Smooth muscle cell (in vitro differentiated cells): ENCODE measurements at regions not wholly inside any gene's neighbourhood (a gene's known extent, or its start where the extent isn't known, plus 50 kb on each side); places are given as distances from the start of the nearest gene placed in this dataset.

ENCODE experiments used
- DNase-seq: peaks from one replicate; lab custom pipeline; 2025; ENCODE audit not compliant: unreplicated experiment; lab: John Stamatoyannopoulos, UW
- H2AFZ ChIP-seq: fragments of 200-600 bp; sonication (generic); 2 replicates; pipeline ENCODE4 v1.6.0; 2016; ENCODE audit warnings: antibody characterized with exemption, low read depth, mild to moderate bottlenecking
- H3F3A ChIP-seq: fragments of 200-600 bp; sonication (generic); 2 replicates; pipeline ENCODE4 v1.6.0; 2017; ENCODE audit warnings: antibody characterized with exemption, low read depth
- H3K27ac ChIP-seq: fragments of 200-600 bp; sonication (generic); 2 replicates; pipeline ENCODE4 v1.5.1; 2016; ENCODE audit warnings: low read depth, mild to moderate bottlenecking
- H3K27me3 ChIP-seq: fragments of 200-600 bp; sonication (generic); 2 replicates; pipeline ENCODE4 v1.6.1; 2016; ENCODE audit warnings: low read depth, mild to moderate bottlenecking
- H3K36me3 ChIP-seq: fragments of 200-600 bp; sonication (generic); 2 replicates; pipeline ENCODE4 v1.5.1; 2016; ENCODE audit warnings: low read depth
- H3K4me1 ChIP-seq: fragments of 200-600 bp; sonication (generic); 2 replicates; pipeline ENCODE4 v1.5.1; 2016; ENCODE audit warnings: low read depth
- H3K4me2 ChIP-seq: fragments of 200-600 bp; sonication (generic); 2 replicates; pipeline ENCODE4 v1.6.0; 2016; ENCODE audit warnings: mild to moderate bottlenecking
- H3K4me3 ChIP-seq: fragments of 200-600 bp; sonication (generic); 2 replicates; pipeline ENCODE4 v1.5.1; 2016; ENCODE audit warnings: mild to moderate bottlenecking
- H3K79me2 ChIP-seq: fragments of 200-600 bp; sonication (generic); 2 replicates; pipeline ENCODE4 v1.6.0; 2016; ENCODE audit warnings: low read depth, mild to moderate bottlenecking
- H3K9ac ChIP-seq: fragments of 200-600 bp; sonication (generic); 2 replicates; pipeline ENCODE4 v1.6.0; 2016; ENCODE audit warnings: low read depth
- H3K9me3 ChIP-seq: fragments of 200-600 bp; sonication (generic); replicated peaks from 2 replicates; pipeline ENCODE4 v1.5.1; 2016; ENCODE audit warnings: low read depth
- H4K20me1 ChIP-seq: fragments of 200-600 bp; sonication (generic); 2 replicates; pipeline ENCODE4 v1.6.0; 2016; ENCODE audit warnings: low read depth
- CTCF ChIP-seq: fragments of 200-600 bp; sonication (generic); IDR thresholded peaks from 2 replicates; pipeline ENCODE4 v1.5.1; 2017; ENCODE audit warnings: borderline replicate concordance, mild to moderate bottlenecking, antibody characterized with exemption; ENCODE audit not compliant: insufficient read depth, poor library complexity, severe bottlenecking
- WGBS: methylation state at CpG from one replicate; pipeline ENCODE4 v1.1.7; 2016; ENCODE audit warnings: low lambda C conversion rate; 5-methylcytosine and 5-hydroxymethylcytosine counted together

GRCh38 chr10:108421266-108421665 lies 1256.8 kb upstream of the SORCS1 start:
- Histone ChIP-seq H3K36me3 (no peaks in the 10 kb centered on the region), H3K4me1 (no peaks in the 10 kb centered on the region), H3K9ac (no peak overlapping the region), H3K27me3 (peaks cover 7% of the 10 kb centered on the region), H3K27ac (no peak overlapping the region), H3F3A (no peaks in the 10 kb centered on the region), H2AFZ (no peak overlapping the region), H3K9me3 (no peaks in the 10 kb centered on the region), H4K20me1 (no peaks in the 10 kb centered on the region), H3K4me2 (peak overlapping the region; percentile 44), H3K79me2 (no peaks in the 10 kb centered on the region), H3K4me3 (no peak overlapping the region)
- 71% methylated on average over 2 of the region's 2 CpGs for WGBS
- no peak for DNase-seq
- no peak for TF ChIP-seq CTCF

GRCh38 chr10:108413954-108414353 lies 1249.4 kb upstream of the SORCS1 start:
- H3K9me3 ChIP-seq = no peaks in the 10 kb centered on the region
- TF ChIP-seq CTCF = no peak
- no peak overlapping the region for H3K4me3 ChIP-seq
- no peak for DNase-seq
- no peaks in the 10 kb centered on the region for H3K79me2 ChIP-seq
- no peak overlapping the region for H3K27ac ChIP-seq
- no peak overlapping the region for H3K4me2 ChIP-seq
- H3K9ac ChIP-seq = no peak overlapping the region
- peaks cover 31% of the 10 kb centered on the region for H3K27me3 ChIP-seq
- 79% methylated on average over 4 of the region's 4 CpGs for WGBS
- H3F3A ChIP-seq = no peaks in the 10 kb centered on the region
- no peaks in the 10 kb centered on the region for H3K36me3 ChIP-seq
- H3K4me1 ChIP-seq = no peaks in the 10 kb centered on the region
- H2AFZ ChIP-seq = no peak overlapping the region
- H4K20me1 ChIP-seq = no peaks in the 10 kb centered on the region

GRCh38 chr10:108412323-108412722 lies 1247.8 kb upstream of the SORCS1 start:
- no peaks in the 10 kb centered on the region for H3K9me3 ChIP-seq
- no peaks in the 10 kb centered on the region for H3K4me1 ChIP-seq
- 44% methylated on average over 2 of the region's 2 CpGs for WGBS
- H3K27me3 ChIP-seq = peaks cover 25% of the 10 kb centered on the region
- DNase-seq = no peak
- H2AFZ ChIP-seq = no peak overlapping the region
- no peaks in the 10 kb centered on the region for H3F3A ChIP-seq
- H4K20me1 ChIP-seq = no peaks in the 10 kb centered on the region
- no peak overlapping the region for H3K27ac ChIP-seq
- H3K4me2 ChIP-seq = no peak overlapping the region
- no peaks in the 10 kb centered on the region for H3K36me3 ChIP-seq
- no peaks in the 10 kb centered on the region for H3K79me2 ChIP-seq
- H3K4me3 ChIP-seq = no peak overlapping the region
- TF ChIP-seq CTCF = no peak
- H3K9ac ChIP-seq = no peak overlapping the region

GRCh38 chr10:108411894-108412293 lies 1247.4 kb upstream of the SORCS1 start:
- Histone ChIP-seq H2AFZ (no peak overlapping the region), H3K27me3 (peaks cover 25% of the 10 kb centered on the region), H3K9me3 (no peaks in the 10 kb centered on the region), H3K27ac (no peak overlapping the region), H3K4me3 (no peak overlapping the region), H3K36me3 (no peaks in the 10 kb centered on the region), H4K20me1 (no peaks in the 10 kb centered on the region), H3K9ac (no peak overlapping the region), H3F3A (no peaks in the 10 kb centered on the region), H3K4me1 (no peaks in the 10 kb centered on the region), H3K4me2 (no peak overlapping the region), H3K79me2 (no peaks in the 10 kb centered on the region)
- DNase-seq = no peak
- 79% methylated on average over 2 of the region's 2 CpGs for WGBS
- no peak for TF ChIP-seq CTCF
